ENCODE measurements at regions not wholly inside any gene's neighbourhood (a gene's known extent, or its start where the extent isn't known, plus 50 kb on each side); places are given as distances from the start of the nearest gene placed in this dataset.

GRCh38 chr3:182052332-182052731 is 340.6 kb downstream of the SOX2 start:
- no peak for DNase-seq (ENCODE audit: extremely low read depth in 1 of 2, low read depth in 1 of 2)

GRCh38 chr3:182052757-182053156 is 341.0 kb downstream of the SOX2 start:
- DNase-seq (ENCODE audit: extremely low read depth in 1 of 2, low read depth in 1 of 2), result no peak

GRCh38 chr3:182058488-182058887 is 346.8 kb downstream of the SOX2 start:
- no peak for DNase-seq (ENCODE audit: extremely low read depth in 1 of 2, low read depth in 1 of 2)

- no peak for DNase-seq (ENCODE audit: extremely low read depth in 1 of 2, low read depth in 1 of 2)
Measured at GRCh38 chr3:182063742-182064141, 352.0 kb downstream of the SOX2 start.

- no peak for DNase-seq (ENCODE audit: extremely low read depth in 1 of 2, low read depth in 1 of 2)
Measured at GRCh38 chr3:182067423-182067822, 355.7 kb downstream of the SOX2 start.

GRCh38 chr3:182078316-182078715 is 366.6 kb downstream of the SOX2 start:
- DNase-seq (ENCODE audit: extremely low read depth in 1 of 2, low read depth in 1 of 2), result no peak

GRCh38 chr3:182078929-182079328 is 367.2 kb downstream of the SOX2 start:
- no peak for DNase-seq (ENCODE audit: extremely low read depth in 1 of 2, low read depth in 1 of 2)

GRCh38 chr3:182081096-182081495 is 369.4 kb downstream of the SOX2 start:
- no peak for DNase-seq (ENCODE audit: extremely low read depth in 1 of 2, low read depth in 1 of 2)

GRCh38 chr3:182083112-182083511 is 371.4 kb downstream of the SOX2 start:
- DNase-seq (ENCODE audit: extremely low read depth in 1 of 2, low read depth in 1 of 2), result no peak

GRCh38 chr3:182092662-182093262 is 381.0 kb downstream of the SOX2 start:
- DNase-seq (ENCODE audit: extremely low read depth in 1 of 2, low read depth in 1 of 2), result no peak

- DNase-seq (ENCODE audit: extremely low read depth in 1 of 2, low read depth in 1 of 2), result no peak
Measured at GRCh38 chr3:182094321-182094720, 382.6 kb downstream of the SOX2 start.

GRCh38 chr3:182104881-182105280 is 393.2 kb downstream of the SOX2 start:
- DNase-seq (ENCODE audit: extremely low read depth in 1 of 2, low read depth in 1 of 2), result no peak

GRCh38 chr3:182105875-182106274 is 394.1 kb downstream of the SOX2 start:
- no peak for DNase-seq (ENCODE audit: extremely low read depth in 1 of 2, low read depth in 1 of 2)

GRCh38 chr3:182108371-182108770 is 396.6 kb downstream of the SOX2 start:
- DNase-seq (ENCODE audit: extremely low read depth in 1 of 2, low read depth in 1 of 2), result no peak

- no peak for DNase-seq (ENCODE audit: extremely low read depth in 1 of 2, low read depth in 1 of 2)
Measured at GRCh38 chr3:182111967-182112366, 400.2 kb downstream of the SOX2 start.

GRCh38 chr3:182115328-182116015 is 403.7 kb downstream of the SOX2 start:
- DNase-seq (ENCODE audit: extremely low read depth in 1 of 2, low read depth in 1 of 2), result no peak

- no peak for DNase-seq (ENCODE audit: extremely low read depth in 1 of 2, low read depth in 1 of 2)
Measured at GRCh38 chr3:182116386-182116785, 404.7 kb downstream of the SOX2 start.

GRCh38 chr3:182117131-182117530 is 405.4 kb downstream of the SOX2 start:
- DNase-seq (ENCODE audit: extremely low read depth in 1 of 2, low read depth in 1 of 2), result no peak

GRCh38 chr3:182117583-182117982 is 405.9 kb downstream of the SOX2 start:
- DNase-seq (ENCODE audit: extremely low read depth in 1 of 2, low read depth in 1 of 2), result no peak

- no peak for DNase-seq (ENCODE audit: extremely low read depth in 1 of 2, low read depth in 1 of 2)
Measured at GRCh38 chr3:182118066-182118465, 406.3 kb downstream of the SOX2 start.

- DNase-seq (ENCODE audit: extremely low read depth in 1 of 2, low read depth in 1 of 2), result no peak
Measured at GRCh38 chr3:182121401-182121800, 409.7 kb downstream of the SOX2 start.

GRCh38 chr3:182122779-182123178 is 411.1 kb downstream of the SOX2 start:
- DNase-seq (ENCODE audit: extremely low read depth in 1 of 2, low read depth in 1 of 2), result no peak

GRCh38 chr3:182124187-182124586 is 412.5 kb downstream of the SOX2 start:
- DNase-seq (ENCODE audit: extremely low read depth in 1 of 2, low read depth in 1 of 2), result no peak
